IPS-18a (cell line): ENCODE measurements at regions not wholly inside any gene's neighbourhood (a gene's known extent, or its start where the extent isn't known, plus 50 kb on each side); places are given as distances from the start of the nearest gene placed in this dataset.

Experiments used
- H3K27ac ChIP-seq: one replicate; pipeline ENCODE4 v1.5.1; 2013; ENCODE audit warnings: low read length
- H3K27me3 ChIP-seq: one replicate; pipeline ENCODE4 v1.6.1; 2013; ENCODE audit warnings: mild to moderate bottlenecking, low read length; ENCODE audit not compliant: control insufficient read depth, insufficient read depth
- H3K36me3 ChIP-seq: one replicate; pipeline ENCODE4 v1.6.1; 2013; ENCODE audit warnings: low read depth, low read length; ENCODE audit not compliant: control insufficient read depth
- H3K4me1 ChIP-seq: one replicate; pipeline ENCODE4 v1.6.1; 2013; ENCODE audit warnings: low read depth, low read length; ENCODE audit not compliant: control insufficient read depth
- H3K4me3 ChIP-seq: one replicate; pipeline ENCODE4 v1.5.1; 2013; ENCODE audit warnings: low read length
- H3K9ac ChIP-seq: one replicate; pipeline ENCODE4 v1.6.1; 2013; ENCODE audit warnings: mild to moderate bottlenecking, low read length, moderate library complexity
- H3K9me3 ChIP-seq: one replicate; pipeline ENCODE4 v1.6.1; 2013; ENCODE audit warnings: low read depth, low read length; ENCODE audit not compliant: control insufficient read depth

- Histone ChIP-seq H3K27me3 (no peaks in the 10 kb centered on the region), H3K36me3 (no peaks in the 10 kb centered on the region), H3K9me3 (peaks cover 9% of the 10 kb centered on the region), H3K4me3 (no peak overlapping the region), H3K9ac (no peak overlapping the region), H3K27ac (no peak overlapping the region), H3K4me1 (no peaks in the 10 kb centered on the region)
Observed at GRCh38 chr12:34198924-34199323, 176.6 kb downstream of the ALG10 start.

GRCh38 chr12:34203866-34204620 lies 181.7 kb downstream of the ALG10 start:
- H3K27me3 ChIP-seq: no peaks in the 10 kb centered on the region
- no peaks in the 10 kb centered on the region for H3K36me3 ChIP-seq
- H3K9ac ChIP-seq: no peak overlapping the region
- no peaks in the 10 kb centered on the region for H3K4me1 ChIP-seq
- no peak overlapping the region for H3K27ac ChIP-seq
- H3K4me3 ChIP-seq: no peak overlapping the region
- no peaks in the 10 kb centered on the region for H3K9me3 ChIP-seq

GRCh38 chr12:34204830-34205285 lies 182.6 kb downstream of the ALG10 start:
- Histone ChIP-seq H3K27me3 (no peaks in the 10 kb centered on the region), H3K9ac (no peak overlapping the region), H3K27ac (no peak overlapping the region), H3K4me3 (no peak overlapping the region), H3K9me3 (peaks cover 5% of the 10 kb centered on the region), H3K4me1 (no peaks in the 10 kb centered on the region), H3K36me3 (no peaks in the 10 kb centered on the region)

GRCh38 chr12:34205401-34205800 lies 183.1 kb downstream of the ALG10 start:
- H3K9me3 ChIP-seq: peaks cover 5% of the 10 kb centered on the region
- no peaks in the 10 kb centered on the region for H3K27me3 ChIP-seq
- H3K27ac ChIP-seq: no peak overlapping the region
- no peak overlapping the region for H3K4me3 ChIP-seq
- no peaks in the 10 kb centered on the region for H3K36me3 ChIP-seq
- H3K9ac ChIP-seq: no peak overlapping the region
- H3K4me1 ChIP-seq: no peaks in the 10 kb centered on the region

- Histone ChIP-seq H3K27ac (no peak overlapping the region), H3K9ac (no peak overlapping the region), H3K4me3 (no peak overlapping the region), H3K36me3 (no peaks in the 10 kb centered on the region), H3K27me3 (no peaks in the 10 kb centered on the region), H3K9me3 (peaks cover 5% of the 10 kb centered on the region), H3K4me1 (no peaks in the 10 kb centered on the region)
Observed at GRCh38 chr12:34206061-34206785, 183.9 kb downstream of the ALG10 start.

- Histone ChIP-seq H3K36me3 (no peaks in the 10 kb centered on the region), H3K4me1 (no peaks in the 10 kb centered on the region), H3K4me3 (no peak overlapping the region), H3K27ac (no peak overlapping the region), H3K9ac (no peak overlapping the region), H3K27me3 (no peaks in the 10 kb centered on the region), H3K9me3 (peaks cover 5% of the 10 kb centered on the region)
Observed at GRCh38 chr12:34207858-34208257, 185.6 kb downstream of the ALG10 start.

GRCh38 chr12:34208331-34209258 lies 186.3 kb downstream of the ALG10 start:
- Histone ChIP-seq H3K9me3 (peaks cover 5% of the 10 kb centered on the region), H3K27me3 (no peaks in the 10 kb centered on the region), H3K27ac (no peak overlapping the region), H3K9ac (no peak overlapping the region), H3K4me1 (no peaks in the 10 kb centered on the region), H3K4me3 (no peak overlapping the region), H3K36me3 (no peaks in the 10 kb centered on the region)

GRCh38 chr12:34209259-34209835 lies 187.1 kb downstream of the ALG10 start:
- H3K9me3 ChIP-seq: peaks cover 5% of the 10 kb centered on the region

GRCh38 chr12:34210183-34210582 lies 187.9 kb downstream of the ALG10 start:
- H3K9me3 ChIP-seq: peaks cover 5% of the 10 kb centered on the region
- H3K27me3 ChIP-seq: no peaks in the 10 kb centered on the region
- H3K36me3 ChIP-seq: no peaks in the 10 kb centered on the region
- H3K4me1 ChIP-seq: no peaks in the 10 kb centered on the region
- no peak overlapping the region for H3K9ac ChIP-seq
- H3K27ac ChIP-seq: no peak overlapping the region
- no peak overlapping the region for H3K4me3 ChIP-seq

More at GRCh38 chr12:34209259-34209835, 187.1 kb downstream of the ALG10 start:
- H3K9ac ChIP-seq: no peak overlapping the region
- H3K36me3 ChIP-seq: no peaks in the 10 kb centered on the region
- no peaks in the 10 kb centered on the region for H3K27me3 ChIP-seq
- H3K4me1 ChIP-seq: no peaks in the 10 kb centered on the region
- no peak overlapping the region for H3K27ac ChIP-seq
- H3K4me3 ChIP-seq: no peak overlapping the region

- Histone ChIP-seq H3K27me3 (no peaks in the 10 kb centered on the region), H3K9ac (no peak overlapping the region), H3K4me1 (no peaks in the 10 kb centered on the region), H3K4me3 (no peak overlapping the region), H3K27ac (no peak overlapping the region), H3K36me3 (no peaks in the 10 kb centered on the region), H3K9me3 (peaks cover 5% of the 10 kb centered on the region)
Observed at GRCh38 chr12:34210689-34211530, 188.6 kb downstream of the ALG10 start.
